RPMI8226 (cell line): ENCODE measurements at regions not wholly inside any gene's neighbourhood (a gene's known extent, or its start where the extent isn't known, plus 50 kb on each side); places are given as distances from the start of the nearest gene placed in this dataset.
"Not testable (repeated sequence)": the region's sequence is repeated elsewhere in the genome, so short reads cannot be mapped to it uniquely, and the experiment has no call there.

ENCODE experiments used
- DNase-seq: peaks from one replicate; pipeline ENCODE4 v3.0.0-alpha.2; 2015

DNA sequence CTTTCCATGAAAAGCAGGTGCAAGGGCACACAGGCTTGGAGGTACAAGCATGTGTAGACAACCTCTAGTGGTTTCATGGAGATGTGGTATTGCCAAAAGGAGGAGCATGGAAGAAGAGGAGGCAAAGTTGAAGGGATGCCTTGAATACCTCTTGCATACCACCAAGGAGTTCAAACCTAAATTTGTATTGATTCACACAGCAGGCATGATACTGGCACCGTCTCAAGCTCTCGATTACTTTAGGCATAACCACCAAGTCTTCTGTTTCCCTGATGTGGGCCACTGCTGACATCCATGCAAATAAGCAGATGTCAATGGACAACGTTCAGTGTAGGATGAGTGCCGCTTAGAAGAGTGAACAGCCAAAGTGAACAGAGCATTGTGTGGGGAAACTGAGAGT lies 87.1 kb downstream of the SCN11A start:
- no peak for DNase-seq

DNA sequence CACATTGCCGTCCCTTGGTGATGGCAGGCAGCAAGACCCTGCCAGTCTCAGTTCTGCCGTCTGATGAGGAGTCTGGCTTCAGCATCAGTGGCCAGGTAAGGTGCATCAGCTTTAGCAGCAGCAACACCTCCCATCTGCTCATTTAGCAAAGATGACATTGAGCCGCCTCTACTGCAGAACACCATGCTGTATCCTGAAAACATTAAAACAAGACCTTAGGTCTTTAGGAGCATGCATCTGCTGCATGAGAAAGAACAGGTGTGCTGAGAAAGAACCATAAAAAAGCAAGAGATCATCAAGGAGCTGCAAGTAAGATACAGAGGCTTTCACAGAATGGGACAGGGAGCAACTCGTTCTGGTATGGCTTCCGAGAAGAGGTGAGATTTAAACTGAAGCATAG lies 87.5 kb downstream of the SCN11A start:
- no peak for DNase-seq

DNA sequence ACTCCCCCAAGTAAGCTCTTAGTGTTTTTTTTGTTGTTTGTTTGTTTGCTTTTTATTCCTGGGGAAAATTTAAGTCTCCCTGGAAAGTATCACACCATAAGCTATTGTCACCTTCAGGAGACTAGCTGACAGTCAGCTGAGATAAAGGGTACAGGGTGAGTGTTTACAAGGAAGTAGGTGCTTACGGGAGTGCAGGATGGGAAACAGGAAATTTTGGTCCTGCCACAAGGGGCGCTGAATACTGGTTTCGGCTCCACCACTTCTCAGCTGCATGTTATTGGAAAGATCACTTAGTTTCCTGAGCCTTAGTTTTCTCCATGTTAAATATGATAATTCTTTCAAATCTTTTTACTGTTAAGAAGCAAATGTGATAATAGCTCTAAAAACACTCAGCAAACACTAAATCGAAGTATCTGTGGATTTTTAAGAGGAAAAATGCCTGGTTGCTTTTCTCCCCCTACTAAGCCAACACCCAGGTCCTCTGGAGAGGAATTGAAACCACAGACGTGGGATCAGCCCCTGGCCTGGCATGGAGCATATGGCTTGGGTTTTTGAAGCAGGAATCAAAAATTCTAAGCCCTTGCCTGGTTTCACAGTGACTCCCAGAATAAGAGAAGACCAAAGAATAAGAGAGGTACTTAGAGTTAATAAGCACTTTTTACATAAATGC lies 90.7 kb downstream of the SCN11A start:
- peak; percentile 43 for DNase-seq

DNA sequence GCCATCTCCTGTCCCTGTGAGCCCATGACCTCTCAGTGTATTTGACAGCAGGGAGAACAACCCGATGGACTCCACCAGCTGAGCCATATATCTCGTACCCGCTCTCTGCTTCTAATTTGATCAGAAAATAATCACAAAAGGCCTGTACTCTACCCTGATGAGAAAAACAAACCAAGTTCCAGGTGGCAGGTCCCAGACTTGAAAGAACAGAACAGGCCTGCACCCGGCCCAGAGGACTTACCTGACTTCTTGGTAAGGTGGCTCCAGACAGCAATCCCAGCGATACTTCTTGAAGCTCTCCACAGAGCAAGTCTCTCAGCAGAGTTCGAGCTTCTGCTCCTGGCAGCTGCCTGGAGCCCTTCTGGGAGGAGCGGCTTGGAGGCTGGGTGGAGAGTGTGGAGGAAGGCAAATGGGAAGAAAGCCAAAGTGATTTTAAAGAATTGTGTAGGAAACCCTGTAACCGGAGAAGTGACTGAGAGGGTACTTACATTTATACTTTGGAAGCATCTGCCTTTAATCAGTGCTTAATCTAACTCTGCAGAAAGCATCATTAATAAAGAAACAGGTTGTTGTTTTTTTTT lies 91.6 kb downstream of the SCN11A start:
- DNase-seq: no peak

DNA sequence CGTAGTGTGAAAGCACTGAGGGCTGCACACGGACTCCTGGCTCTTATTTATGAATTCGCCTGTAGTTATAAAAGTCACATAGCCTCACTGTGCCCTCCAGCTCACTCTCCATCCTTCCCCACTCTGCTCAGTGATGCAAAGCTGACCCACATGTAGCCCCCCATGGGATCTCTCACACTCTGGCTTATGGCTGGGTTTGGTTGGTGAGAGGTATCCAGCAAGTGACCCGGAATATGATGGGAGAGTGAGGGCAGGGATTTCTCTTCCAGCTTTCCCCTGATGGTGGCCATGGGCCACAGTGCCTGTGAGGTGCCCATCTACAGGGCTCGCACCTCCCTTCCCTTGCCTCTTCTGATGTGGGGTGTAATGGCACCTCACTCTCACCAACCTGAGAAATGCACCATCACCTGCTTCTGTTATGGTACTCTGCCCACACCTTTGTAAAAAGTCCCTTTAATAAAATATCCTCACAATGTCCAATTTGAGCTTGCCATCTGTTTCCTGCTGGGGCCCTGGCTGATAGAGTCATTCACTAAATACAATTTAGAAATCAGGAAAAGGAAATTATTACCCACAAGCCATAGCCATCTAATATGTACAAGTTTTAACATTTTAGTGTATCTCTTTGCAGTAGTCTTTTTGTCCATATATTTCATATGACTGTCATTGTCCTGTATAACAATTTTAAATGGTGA lies 93.6 kb downstream of the SCN11A start:
- DNase-seq: no peak

DNA sequence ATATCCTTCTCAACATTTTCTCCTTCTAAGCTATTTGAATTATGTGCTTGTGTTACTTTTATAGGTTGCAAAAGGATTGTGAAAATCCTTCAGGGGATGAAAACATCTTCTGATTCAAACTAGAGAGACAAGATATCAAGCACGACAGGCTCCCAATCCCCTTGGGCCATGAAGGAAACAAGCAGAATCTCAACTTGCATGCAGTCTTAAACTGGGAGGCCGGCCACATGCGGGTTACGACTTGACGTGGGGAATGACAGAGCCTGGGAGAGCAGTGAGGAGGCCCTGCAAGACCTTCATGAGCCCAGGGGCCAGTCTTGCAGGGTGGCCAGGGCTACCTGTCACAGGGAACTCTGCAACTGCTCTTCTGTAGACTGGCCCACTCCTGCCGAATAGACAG lies 94.4 kb downstream of the SCN11A start:
- no peak for DNase-seq

DNA sequence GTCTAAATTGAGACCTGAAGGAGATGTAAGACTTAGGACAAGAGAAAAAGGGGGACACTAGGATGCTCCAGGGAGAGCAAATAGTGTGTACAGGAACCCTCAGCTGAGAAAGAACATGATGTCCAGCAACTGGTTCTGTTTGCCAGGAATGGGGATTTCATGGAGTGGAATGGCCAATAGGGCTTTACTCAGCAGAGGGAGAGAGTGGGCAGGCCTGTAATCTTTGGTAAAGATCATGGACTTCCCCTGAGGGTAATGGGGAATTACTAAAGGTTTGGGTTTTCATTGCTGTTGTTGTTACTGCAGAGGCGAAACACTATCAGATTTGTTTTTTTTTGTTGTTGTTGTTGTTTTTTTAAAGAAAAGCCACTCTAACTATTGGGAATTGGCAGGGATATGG lies 99.0 kb downstream of the SCN11A start:
- DNase-seq: no peak

DNA sequence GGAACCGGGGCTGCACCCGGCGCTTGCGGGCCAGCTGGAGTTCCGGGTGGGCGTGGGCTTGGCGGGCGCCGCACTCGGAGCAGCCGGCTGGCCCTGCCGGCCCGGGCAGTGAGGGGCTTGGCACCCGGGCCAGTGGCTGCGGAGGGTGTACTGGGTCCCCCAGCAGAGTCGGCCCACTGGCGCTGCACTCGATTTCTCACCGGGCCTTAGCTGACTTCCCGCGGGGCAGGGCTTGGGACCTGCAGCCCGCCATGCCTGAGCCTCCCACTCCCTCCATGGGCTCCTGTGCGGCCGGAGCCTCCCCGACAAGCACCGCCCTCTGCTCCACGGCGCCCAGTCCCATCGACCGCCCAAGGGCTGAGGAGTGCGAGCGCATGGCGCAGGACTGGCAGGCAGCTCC lies 100.6 kb downstream of the SCN11A start:
- not testable (repeated sequence) for DNase-seq

DNA sequence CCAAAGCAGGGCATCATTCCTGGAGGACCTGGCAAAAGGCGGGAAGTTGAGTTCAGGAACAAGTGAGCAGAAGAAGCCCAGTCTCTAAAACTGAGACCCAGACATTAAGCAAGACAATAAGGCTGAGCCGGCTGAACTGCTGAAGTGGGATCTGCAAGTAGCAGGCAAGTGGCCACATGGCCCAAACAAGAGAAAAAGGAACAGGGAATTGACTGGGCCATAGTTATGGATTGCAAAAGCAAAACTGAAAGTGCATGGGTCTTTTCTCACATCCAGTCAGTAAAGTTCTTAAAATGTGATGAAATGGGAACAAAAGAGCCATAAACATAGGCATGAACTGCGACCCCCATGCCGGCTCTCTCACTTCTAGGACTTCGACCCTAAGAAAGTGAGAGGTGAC lies 101.2 kb downstream of the SCN11A start:
- DNase-seq: peak; percentile 31

DNA sequence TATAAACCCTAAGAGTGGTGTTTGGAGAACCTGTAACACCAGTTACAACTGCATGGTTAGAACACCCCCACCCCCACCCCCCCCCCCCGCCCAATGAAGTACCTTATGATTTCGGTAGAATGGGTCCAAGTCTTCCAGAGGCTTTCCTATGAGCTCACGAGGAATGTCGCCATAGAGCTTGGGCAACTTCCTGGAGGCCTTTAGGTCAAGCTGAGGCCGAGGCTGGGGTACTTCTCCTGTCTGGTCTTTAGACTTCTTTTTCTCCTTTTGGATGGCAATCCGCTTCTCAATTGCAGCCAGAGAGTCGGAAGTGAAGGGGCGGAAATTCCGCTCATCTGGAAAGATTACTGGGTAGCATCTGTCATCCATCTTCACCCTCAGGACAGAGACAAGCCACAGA lies 101.8 kb downstream of the SCN11A start:
- no peak for DNase-seq

DNA sequence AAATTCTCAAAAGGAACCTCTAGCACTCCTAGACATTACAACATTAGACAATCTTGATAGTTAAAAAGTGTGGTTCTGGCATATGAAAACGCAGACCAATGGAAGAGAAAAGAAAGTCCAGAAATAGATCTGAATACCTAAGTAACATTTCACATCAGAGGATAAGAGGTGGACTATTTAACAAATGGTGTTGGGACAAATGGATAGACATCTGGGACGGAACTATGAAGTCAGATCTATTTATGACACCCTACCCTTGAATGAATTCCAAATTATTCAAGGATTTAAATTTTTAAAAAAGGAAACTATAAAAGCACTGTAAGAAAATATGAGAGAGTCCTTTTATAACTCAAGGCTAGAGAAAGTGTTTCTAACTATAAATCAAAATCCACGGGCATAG lies 111.3 kb downstream of the SCN11A start:
- no peak for DNase-seq

DNA sequence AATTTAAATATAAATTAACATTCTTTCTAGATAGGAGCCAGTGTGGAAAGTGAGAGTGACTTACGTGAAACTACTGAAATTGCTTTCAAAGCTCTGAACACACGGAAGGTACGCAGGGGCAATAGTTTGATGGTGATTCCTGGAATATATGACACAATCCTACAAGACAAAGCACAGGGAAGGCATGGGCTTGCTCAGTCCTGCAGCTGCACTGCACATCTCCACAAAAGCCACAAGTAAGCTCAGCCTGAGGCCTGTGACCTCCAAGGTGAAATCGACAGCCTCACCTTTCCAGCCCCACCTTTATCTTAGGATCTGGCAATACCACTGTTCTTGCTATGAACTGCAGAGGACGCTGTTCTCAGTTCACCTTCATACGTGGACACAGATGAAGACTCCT lies 109.3 kb upstream of the SCN10A start:
- no peak for DNase-seq

DNA sequence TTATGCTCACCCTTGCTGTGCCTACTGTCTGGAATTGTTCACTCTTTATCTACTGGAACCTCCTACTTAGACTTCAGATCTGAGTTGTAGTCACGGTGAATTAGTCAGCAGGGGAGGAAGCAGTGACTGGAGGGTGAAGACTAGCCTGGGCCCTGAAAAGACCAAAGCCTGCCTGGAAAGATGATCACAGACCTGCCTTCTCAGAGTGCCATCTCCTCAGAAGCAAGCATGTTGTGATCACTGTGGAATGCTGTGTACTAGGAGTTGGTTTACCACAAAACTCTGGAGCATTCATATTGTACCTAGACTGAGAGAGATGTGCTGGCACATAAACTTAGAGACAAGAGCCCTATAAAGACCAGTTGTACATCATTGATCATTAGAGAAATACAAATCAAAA lies 100.7 kb upstream of the SCN10A start:
- DNase-seq: no peak

DNA sequence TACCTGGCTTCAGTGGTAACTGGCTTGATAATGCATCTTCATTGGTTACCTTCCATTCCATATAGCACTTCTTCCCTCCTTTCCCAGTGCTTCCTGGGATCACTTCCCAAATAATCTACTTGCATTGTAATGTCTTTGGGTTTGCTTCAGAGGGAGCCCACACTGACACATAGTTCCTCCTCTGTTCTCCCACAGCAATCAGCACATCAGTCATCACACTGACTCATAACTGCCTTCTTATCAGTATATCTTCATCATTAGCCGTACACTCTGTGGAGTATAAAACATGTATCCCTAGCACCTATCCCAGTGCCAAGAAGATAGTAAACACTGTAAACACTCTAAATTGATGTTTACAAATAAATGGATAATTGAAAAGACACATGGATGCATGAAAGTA lies 91.4 kb upstream of the SCN10A start:
- DNase-seq: no peak

DNA sequence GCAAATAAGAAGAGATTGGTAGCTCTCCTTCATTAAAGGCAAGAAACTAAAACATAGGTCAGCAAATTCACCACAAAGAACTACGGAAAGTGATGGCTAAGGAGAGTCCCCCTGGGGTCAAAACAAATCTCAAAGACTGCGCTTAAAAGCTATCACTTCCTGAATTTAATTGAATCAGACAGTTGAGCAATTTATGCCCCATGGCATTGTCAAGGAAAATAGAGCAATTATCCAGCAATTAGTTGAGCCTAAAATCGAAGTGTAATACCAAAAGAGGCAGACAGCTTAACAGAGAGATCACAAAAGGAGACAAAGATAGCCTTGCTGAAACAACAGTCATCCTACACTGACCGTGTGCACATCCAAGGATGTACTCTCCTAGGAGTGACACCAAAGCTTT lies 74.4 kb upstream of the SCN10A start:
- DNase-seq: no peak

DNA sequence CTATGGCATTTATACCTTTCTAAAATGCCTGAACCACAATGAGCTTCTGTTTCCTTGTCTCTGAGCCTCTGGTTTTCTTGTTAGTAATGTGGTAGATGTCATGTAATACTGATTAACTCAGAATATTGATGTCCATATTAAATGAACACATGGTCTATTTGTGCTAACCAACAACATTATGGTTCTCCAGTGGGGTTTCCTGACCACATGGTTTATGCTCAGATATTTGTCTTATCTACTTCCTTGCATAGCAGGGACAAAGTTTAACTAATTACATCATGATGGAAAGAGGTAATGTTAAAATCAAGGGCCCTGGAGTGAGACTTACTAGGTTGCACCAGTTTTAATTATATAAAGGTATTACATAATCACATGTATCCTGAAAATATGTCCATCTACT lies 62.6 kb upstream of the SCN10A start:
- no peak for DNase-seq
